ENCODE measurements at regions not wholly inside any gene's neighbourhood (a gene's known extent, or its start where the extent isn't known, plus 50 kb on each side); places are given as distances from the start of the nearest gene placed in this dataset.
"Not testable (repeated sequence)": the region's sequence is repeated elsewhere in the genome, so short reads cannot be mapped to it uniquely, and the experiment has no call there.

DNA sequence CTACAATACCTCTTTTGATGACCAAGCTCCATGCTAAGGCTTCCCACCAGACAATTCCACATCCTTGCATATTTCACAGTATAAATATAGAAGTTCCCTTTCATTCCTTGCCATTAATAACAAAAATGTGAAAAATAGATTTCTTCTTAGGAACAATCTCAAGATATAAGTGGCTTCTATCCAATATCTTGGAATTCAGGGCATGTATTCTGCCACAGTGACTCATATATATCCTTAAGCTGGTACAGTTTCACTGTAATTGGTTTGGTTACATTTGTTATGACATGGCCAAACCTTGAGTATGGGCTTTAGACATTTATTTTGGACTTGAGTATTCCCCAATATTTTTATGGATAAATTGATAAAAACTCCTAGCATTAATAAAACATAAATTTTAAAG, 181.7 kb upstream of the DDX53 start:
- DNase-seq: no peak

DNA sequence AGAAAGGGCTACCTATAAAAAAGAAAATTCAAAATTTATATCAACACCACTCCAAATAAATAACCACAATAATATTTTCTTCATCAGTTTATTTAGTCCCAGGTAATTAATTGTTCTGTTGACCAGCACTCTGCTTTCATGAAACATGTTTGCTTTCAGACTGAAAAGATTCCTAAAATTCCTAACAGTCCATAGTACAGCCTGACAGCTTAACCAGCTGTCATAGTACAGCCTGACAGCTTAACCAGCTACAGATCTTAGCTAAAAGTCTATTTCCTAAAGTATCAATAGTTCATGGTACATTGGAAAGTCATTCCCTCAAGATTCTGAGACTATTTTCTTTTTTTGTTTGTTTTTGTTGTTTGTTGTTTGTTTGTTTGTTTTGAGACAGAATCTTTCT, 144.1 kb upstream of the DDX53 start:
- DNase-seq: no peak

DNA sequence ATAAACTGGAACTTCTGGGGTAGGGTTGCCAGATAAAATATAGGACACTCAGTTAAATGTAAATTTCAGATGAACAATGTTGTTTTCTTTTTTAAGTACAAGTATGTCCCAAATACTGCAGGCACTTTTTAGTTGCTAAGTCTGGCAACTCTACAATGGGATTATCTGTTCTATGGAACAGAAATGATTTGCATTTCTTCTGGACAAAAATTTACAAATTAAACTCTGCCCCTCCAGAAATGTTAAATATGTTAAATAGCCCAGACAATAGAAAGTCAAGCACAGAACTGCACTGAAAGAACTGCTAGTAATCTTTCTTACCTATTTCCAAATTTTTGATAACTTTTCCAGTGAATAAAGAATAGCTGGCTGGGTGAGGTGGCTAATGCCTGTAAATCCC, 140.1 kb upstream of the DDX53 start:
- DNase-seq: no peak

DNA sequence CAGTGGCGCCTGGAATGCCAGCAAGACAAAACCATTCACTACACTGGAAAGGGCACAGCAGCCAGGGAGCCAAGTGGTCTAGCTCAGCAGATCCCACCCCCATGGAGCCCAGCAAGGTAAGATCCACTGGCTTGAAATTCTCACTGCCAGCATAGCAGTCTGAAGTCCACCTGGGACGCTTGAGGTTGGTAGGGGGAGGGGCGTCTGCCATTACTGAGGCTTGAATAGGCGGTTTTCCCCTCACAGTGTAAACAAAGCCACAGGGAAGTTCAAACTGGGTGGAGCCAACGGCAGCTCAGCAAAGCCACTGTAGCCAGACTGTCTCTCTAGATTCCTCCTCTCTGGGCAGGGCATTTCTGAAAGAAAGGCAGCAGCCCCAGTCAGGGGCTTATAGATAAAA, 133.0 kb upstream of the DDX53 start:
- DNase-seq: not testable (repeated sequence)

DNA sequence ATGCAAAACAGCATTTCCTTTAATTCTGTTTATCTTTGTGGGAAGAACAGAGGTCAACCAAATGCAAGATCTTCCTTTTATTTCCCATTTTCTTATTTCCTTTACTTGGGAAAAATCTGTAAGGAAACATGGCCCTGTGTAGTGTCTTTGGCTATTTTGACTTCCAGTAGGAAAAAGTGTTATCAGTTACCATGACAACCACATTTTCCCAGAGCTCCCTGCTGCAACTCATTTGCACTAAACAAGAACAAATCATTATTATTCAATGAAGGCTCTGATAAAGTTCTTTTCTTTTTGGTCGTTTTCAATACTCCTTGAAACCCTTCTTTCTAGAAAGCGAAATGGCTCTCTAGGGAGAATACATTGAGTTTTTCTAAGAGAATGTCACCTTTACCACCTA, 117.2 kb upstream of the DDX53 start:
- no peak for DNase-seq

DNA sequence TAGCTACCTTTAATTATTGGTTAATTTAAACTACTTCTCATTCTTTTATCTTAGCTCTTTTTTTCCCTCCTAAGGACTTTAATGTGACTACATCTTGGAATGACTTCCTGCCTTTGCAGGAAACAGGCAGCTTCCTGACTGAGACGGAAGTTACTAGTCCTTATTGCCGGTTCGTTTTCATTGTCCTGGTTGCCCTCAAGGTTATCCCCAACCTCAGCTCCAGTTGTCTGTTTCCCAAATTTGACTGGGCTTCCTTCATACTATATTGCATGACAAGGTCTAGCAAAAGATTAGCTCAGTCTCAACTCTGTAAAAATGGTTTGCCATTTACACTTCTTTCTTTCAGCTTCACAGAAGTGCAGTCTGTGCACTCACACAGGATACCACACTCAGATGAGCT, 109.9 kb upstream of the DDX53 start:
- DNase-seq: no peak

DNA sequence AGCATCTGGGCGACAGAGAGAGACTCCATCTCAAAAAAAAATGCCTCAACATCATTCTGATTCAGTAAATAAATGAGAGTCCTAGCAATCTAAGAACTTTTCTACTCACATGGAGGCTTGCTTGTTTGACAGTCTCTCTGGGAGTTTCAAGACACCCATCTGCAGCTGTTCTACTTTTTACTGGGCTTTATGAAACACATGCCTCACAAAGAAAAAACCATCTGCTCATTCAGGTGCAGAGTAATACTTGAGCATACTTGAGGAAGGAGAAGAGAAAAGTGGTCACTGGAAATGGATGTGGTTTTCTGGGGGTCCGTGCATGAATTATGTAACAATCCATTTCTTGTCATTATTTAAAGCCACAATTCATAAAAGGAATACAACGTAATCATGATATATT, 87.1 kb upstream of the DDX53 start:
- no peak for DNase-seq

DNA sequence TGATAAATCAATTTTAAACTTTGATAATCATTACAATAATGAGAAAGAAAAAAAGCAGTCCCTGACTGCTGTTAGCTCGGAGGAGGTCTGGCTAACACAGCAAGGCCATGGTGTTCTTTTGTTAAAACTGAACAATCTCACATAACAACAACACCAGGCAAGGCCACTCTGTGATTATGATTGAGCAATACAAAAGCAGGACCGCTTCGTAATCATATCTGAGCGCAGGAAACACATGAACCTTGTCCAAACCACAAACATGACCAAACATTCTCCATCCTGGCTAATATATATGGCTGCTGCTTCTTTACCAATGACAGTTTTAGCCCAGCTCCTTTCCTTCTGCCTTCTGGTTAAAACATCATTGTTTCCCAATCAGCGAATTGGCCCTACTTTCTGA, 76.8 kb upstream of the DDX53 start:
- DNase-seq: no peak

DNA sequence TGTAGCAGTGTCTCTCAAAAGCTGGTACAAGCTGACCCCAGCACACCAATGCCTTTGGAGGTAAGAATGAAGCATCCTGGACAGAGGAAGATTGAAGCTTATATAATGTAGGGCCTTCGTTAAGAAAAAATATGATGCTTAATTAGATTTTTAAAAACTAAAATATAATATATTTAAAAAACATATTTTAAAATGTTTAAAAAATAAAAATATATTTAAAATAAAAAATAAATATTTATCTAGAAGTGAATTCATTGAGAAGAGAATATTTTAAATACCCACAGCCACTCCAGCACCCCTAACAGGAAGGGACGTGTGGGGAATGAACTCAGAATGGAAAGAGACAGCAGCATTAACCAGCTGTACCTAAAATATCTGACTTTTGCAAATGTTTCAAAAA, 65.1 kb upstream of the DDX53 start:
- DNase-seq: no peak

DNA sequence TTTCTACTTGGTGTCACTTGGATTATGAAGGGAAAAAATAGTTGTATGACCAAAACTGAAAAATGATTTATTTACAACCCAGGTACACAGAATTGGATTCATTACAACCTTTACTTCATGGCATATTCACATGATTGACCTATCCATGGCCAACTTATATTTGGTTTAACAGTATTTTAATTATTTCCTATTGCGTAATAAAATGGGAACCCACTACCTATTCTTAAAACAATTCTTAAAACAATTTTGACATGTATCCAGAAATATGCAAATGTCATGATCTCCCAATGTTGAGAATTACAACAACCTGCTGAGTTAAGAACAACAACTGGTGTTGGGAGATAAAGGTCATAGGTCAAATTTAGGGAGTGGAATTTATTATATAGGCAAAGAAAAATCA, 54.8 kb upstream of the DDX53 start:
- DNase-seq: no peak
